GM23338 (cell line): ENCODE measurements at regions not wholly inside any gene's neighbourhood (a gene's known extent, or its start where the extent isn't known, plus 50 kb on each side); places are given as distances from the start of the nearest gene placed in this dataset.

ENCODE experiments used
- ATAC-seq: fragments of 200-7000 bp; cut with Tn5 transposase; 3 replicates; pipeline ENCODE4 v1.9.1; 2020
- DNase-seq: peaks from one replicate; pipeline ENCODE4 v3.0.0-alpha.2; 2015; ENCODE audit warnings: low spot score
- H2AFZ ChIP-seq: fragments of 200-600 bp; sonication (generic); 2 replicates; pipeline ENCODE4 v1.8.0; 2016; ENCODE audit warnings: antibody characterized with exemption, mild to moderate bottlenecking, moderate library complexity
- H3F3A ChIP-seq: fragments of 200-600 bp; sonication (generic); replicated peaks from 2 replicates; pipeline ENCODE4 v1.8.0; 2017; ENCODE audit warnings: antibody characterized with exemption, mixed run types, low read depth
- H3K27ac ChIP-seq: fragments of 200-600 bp; sonication (generic); 2 replicates; pipeline ENCODE4 v1.6.1; 2016; ENCODE audit warnings: low read depth
- H3K27me3 ChIP-seq: fragments of 200-600 bp; sonication (generic); 2 replicates; pipeline ENCODE4 v1.8.0; 2016; ENCODE audit warnings: mild to moderate bottlenecking, mixed run types, moderate library complexity; ENCODE audit not compliant: insufficient read depth
- H3K36me3 ChIP-seq: fragments of 200-600 bp; sonication (generic); 2 replicates; pipeline ENCODE4 v1.8.0; 2016; ENCODE audit warnings: mild to moderate bottlenecking; ENCODE audit not compliant: insufficient read depth
- H3K4me1 ChIP-seq: fragments of 200-600 bp; sonication (generic); 2 replicates; pipeline ENCODE4 v1.8.0; 2016; ENCODE audit warnings: mild to moderate bottlenecking, moderate library complexity; ENCODE audit not compliant: insufficient read depth
- H3K4me2 ChIP-seq: fragments of 200-600 bp; sonication (generic); 2 replicates; pipeline ENCODE4 v1.7.1; 2017; ENCODE audit warnings: mixed run types
- H3K4me3 ChIP-seq: fragments of 200-600 bp; sonication (generic); 2 replicates; pipeline ENCODE4 v1.6.1; 2016; ENCODE audit warnings: mixed run types
- H3K79me2 ChIP-seq: fragments of 200-600 bp; sonication (generic); replicated peaks from 2 replicates; pipeline ENCODE4 v1.8.0; 2017; ENCODE audit warnings: mild to moderate bottlenecking; ENCODE audit not compliant: insufficient read depth
- H3K9me2 ChIP-seq: fragments of 200-600 bp; sonication (generic); 2 replicates; pipeline ENCODE4 v1.8.0; 2017; ENCODE audit not compliant: insufficient read depth
- H4K20me1 ChIP-seq: fragments of 200-600 bp; sonication (generic); replicated peaks from 2 replicates; pipeline ENCODE4 v1.8.0; 2017; ENCODE audit warnings: mild to moderate bottlenecking; ENCODE audit not compliant: insufficient read depth
- H3K27ac Mint-ChIP-seq: 2 replicates; pipeline ENCODE4 v1.8.0; 2020; ENCODE audit warnings: inconsistent platforms, mild to moderate bottlenecking, moderate library complexity, mixed read lengths
- H3K27me3 Mint-ChIP-seq: 3 replicates; pipeline ENCODE4 v1.8.0; 2022; ENCODE audit warnings: low read depth, mild to moderate bottlenecking, moderate library complexity, mixed read lengths, inconsistent platforms; ENCODE audit not compliant: insufficient read depth, poor library complexity
- H3K36me3 Mint-ChIP-seq: 3 replicates; pipeline ENCODE4 v1.8.0; 2021; ENCODE audit warnings: low read depth, mild to moderate bottlenecking, inconsistent platforms, moderate library complexity, mixed read lengths
- H3K4me1 Mint-ChIP-seq: 3 replicates; pipeline ENCODE4 v1.8.0; 2020; ENCODE audit warnings: mild to moderate bottlenecking, inconsistent platforms, mixed read lengths
- H3K4me3 Mint-ChIP-seq: 3 replicates; pipeline ENCODE4 v1.8.0; 2021; ENCODE audit warnings: moderate library complexity, mild to moderate bottlenecking, inconsistent platforms, mixed read lengths
- H3K9me3 Mint-ChIP-seq: 3 replicates; pipeline ENCODE4 v1.8.0; 2020; ENCODE audit warnings: moderate library complexity, mild to moderate bottlenecking, inconsistent platforms, mixed read lengths
- POLR2AphosphoS5 ChIP-seq: IDR thresholded peaks from 2 replicates; pipeline ENCODE4 v1.6.1; 2016; ENCODE audit warnings: antibody characterized with exemption, low read depth
- REST ChIP-seq: IDR thresholded peaks from one replicate; pipeline ENCODE4 v1.6.1; 2018; ENCODE audit warnings: antibody characterized with exemption; ENCODE audit not compliant: unreplicated experiment
- ZNF114 ChIP-seq: fragments of 250-450 bp; sonication (Bioruptor Pico); IDR thresholded peaks from 2 replicates; pipeline ENCODE4 v1.5.0; 2020; ENCODE audit warnings: mild to moderate bottlenecking, moderate library complexity
- ZNF462 ChIP-seq: fragments of 250-450 bp; sonication (Bioruptor Pico); IDR thresholded peaks from 2 replicates; pipeline ENCODE4 v1.5.0; 2020; ENCODE audit warnings: mild to moderate bottlenecking, moderate library complexity
- TF ChIP-seq, protein P1 (sequence below): IDR thresholded peaks from 2 replicates; pipeline ENCODE4 v1.6.1; 2016; ENCODE audit warnings: antibody characterized with exemption

GRCh38 chr12:81872400-81872799 lies 113.2 kb upstream of the PPFIA2 start (continued):
- TF ChIP-seq ZNF462 (CRISPR knock-in tag) = no peak
- TF ChIP-seq, protein P1, sequence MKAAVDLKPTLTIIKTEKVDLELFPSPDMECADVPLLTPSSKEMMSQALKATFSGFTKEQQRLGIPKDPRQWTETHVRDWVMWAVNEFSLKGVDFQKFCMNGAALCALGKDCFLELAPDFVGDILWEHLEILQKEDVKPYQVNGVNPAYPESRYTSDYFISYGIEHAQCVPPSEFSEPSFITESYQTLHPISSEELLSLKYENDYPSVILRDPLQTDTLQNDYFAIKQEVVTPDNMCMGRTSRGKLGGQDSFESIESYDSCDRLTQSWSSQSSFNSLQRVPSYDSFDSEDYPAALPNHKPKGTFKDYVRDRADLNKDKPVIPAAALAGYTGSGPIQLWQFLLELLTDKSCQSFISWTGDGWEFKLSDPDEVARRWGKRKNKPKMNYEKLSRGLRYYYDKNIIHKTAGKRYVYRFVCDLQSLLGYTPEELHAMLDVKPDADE = no peak

GRCh38 chr12:81866081-81866480 lies 106.9 kb upstream of the PPFIA2 start:
- no peaks in the 10 kb centered on the region for H3K4me1 ChIP-seq
- Mint-ChIP-seq H3K36me3 (no peaks in the 10 kb centered on the region), H3K9me3 (no peaks in the 10 kb centered on the region), H3K27me3 (peaks cover 4% of the 10 kb centered on the region), H3K4me1 (peaks cover 10% of the 10 kb centered on the region), H3K4me3 (no peak overlapping the region), H3K27ac (no peak overlapping the region)
- no peaks in the 10 kb centered on the region for H3K27me3 ChIP-seq
- H2AFZ ChIP-seq = peak overlapping the region; percentile 45; the same call in 1 of the 2 replicates
- ATAC-seq (no peak), DNase-seq (no peak)
- H3K4me2 ChIP-seq = no peak overlapping the region
- no peaks in the 10 kb centered on the region for H3F3A ChIP-seq
- no peak overlapping the region for H3K4me3 ChIP-seq
- no peaks in the 10 kb centered on the region for H3K36me3 ChIP-seq
- no peaks in the 10 kb centered on the region for H4K20me1 ChIP-seq
- H3K79me2 ChIP-seq = no peaks in the 10 kb centered on the region
- no peak overlapping the region for H3K27ac ChIP-seq
- H3K9me2 ChIP-seq = no peaks in the 10 kb centered on the region
- TF ChIP-seq ZNF462 (CRISPR knock-in tag) (no peak), ZNF114 (no peak), REST (no peak), POLR2AphosphoS5 (no peak)
